KMS-11 (cell line): ENCODE measurements at regions not wholly inside any gene's neighbourhood (a gene's known extent, or its start where the extent isn't known, plus 50 kb on each side); places are given as distances from the start of the nearest gene placed in this dataset.

Experiments used
- H2AFZ ChIP-seq: fragments of 200-600 bp; sonication (generic); 2 replicates; pipeline ENCODE4 v1.6.1; 2016; ENCODE audit warnings: antibody characterized with exemption, mixed run types, low read depth
- H3K27ac ChIP-seq: fragments of 200-600 bp; sonication (generic); 2 replicates; pipeline ENCODE4 v1.6.1; 2016; ENCODE audit warnings: mild to moderate bottlenecking, mixed run types
- H3K27me3 ChIP-seq: fragments of 200-600 bp; sonication (generic); 2 replicates; pipeline ENCODE4 v1.6.1; 2017; ENCODE audit warnings: mild to moderate bottlenecking, low read depth, mixed run types, moderate library complexity; ENCODE audit not compliant: insufficient read depth
- H3K36me3 ChIP-seq: fragments of 200-600 bp; sonication (generic); 2 replicates; pipeline ENCODE4 v1.6.1; 2017; ENCODE audit warnings: mild to moderate bottlenecking, mixed run types; ENCODE audit not compliant: insufficient read depth
- H3K4me1 ChIP-seq: fragments of 200-600 bp; sonication (generic); 2 replicates; pipeline ENCODE4 v1.6.1; 2016; ENCODE audit warnings: mild to moderate bottlenecking, low read depth, mixed run types; ENCODE audit not compliant: poor library complexity, severe bottlenecking
- H3K4me2 ChIP-seq: fragments of 200-600 bp; sonication (generic); 2 replicates; pipeline ENCODE4 v1.7.0; 2016; ENCODE audit warnings: mild to moderate bottlenecking, mixed run types
- H3K4me3 ChIP-seq: fragments of 200-600 bp; sonication (generic); IDR thresholded peaks from 2 replicates; pipeline ENCODE4 v1.6.1; 2017; ENCODE audit warnings: low read depth, low read length, mixed read lengths; ENCODE audit not compliant: insufficient read depth
- H3K79me2 ChIP-seq: fragments of 200-600 bp; sonication (generic); 2 replicates; pipeline ENCODE4 v1.6.1; 2016; ENCODE audit warnings: low read depth, mixed run types; ENCODE audit not compliant: insufficient read depth
- H3K9ac ChIP-seq: fragments of 200-600 bp; sonication (generic); 2 replicates; pipeline ENCODE4 v1.6.1; 2016; ENCODE audit warnings: mild to moderate bottlenecking, mixed run types
- H4K20me1 ChIP-seq: fragments of 200-600 bp; sonication (generic); 2 replicates; pipeline ENCODE4 v1.6.1; 2016; ENCODE audit warnings: mild to moderate bottlenecking, mixed run types; ENCODE audit not compliant: insufficient read depth
- TF ChIP-seq, protein P1 (sequence below): fragments of 200-600 bp; sonication (generic); conservative IDR thresholded peaks from 2 replicates; pipeline ENCODE4 v1.6.1; 2017; ENCODE audit warnings: low read depth, mild to moderate bottlenecking, antibody characterized with exemption, low read length, moderate library complexity, mixed read lengths

DNA sequence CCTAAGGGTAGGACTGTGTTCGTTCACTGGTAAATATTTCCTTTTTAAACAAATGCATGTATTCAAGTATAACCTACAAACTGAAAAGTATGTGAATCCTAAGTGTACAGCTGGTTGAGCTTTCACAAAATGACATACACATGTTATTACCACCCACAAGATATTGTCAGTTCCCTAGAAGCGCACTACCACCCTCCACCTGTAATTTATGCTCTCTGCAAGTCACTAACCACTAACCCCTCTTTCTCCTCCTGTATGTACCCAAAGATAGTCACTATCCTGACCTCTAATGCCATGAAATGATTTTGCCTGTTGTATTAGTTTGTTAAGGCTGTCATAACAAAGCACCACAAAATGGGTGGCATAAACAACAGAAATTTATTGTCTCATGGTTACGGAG, 82.8 kb upstream of the CHODL start:
- peaks cover 7% of the 10 kb centered on the region for H3K4me1 ChIP-seq
- no peak overlapping the region for H2AFZ ChIP-seq
- no peak overlapping the region for H3K4me2 ChIP-seq
- H3K27ac ChIP-seq, result no peak overlapping the region
- no peak overlapping the region for H3K4me3 ChIP-seq
- no peaks in the 10 kb centered on the region for H3K36me3 ChIP-seq
- no peaks in the 10 kb centered on the region for H3K27me3 ChIP-seq
- TF ChIP-seq, protein P1, sequence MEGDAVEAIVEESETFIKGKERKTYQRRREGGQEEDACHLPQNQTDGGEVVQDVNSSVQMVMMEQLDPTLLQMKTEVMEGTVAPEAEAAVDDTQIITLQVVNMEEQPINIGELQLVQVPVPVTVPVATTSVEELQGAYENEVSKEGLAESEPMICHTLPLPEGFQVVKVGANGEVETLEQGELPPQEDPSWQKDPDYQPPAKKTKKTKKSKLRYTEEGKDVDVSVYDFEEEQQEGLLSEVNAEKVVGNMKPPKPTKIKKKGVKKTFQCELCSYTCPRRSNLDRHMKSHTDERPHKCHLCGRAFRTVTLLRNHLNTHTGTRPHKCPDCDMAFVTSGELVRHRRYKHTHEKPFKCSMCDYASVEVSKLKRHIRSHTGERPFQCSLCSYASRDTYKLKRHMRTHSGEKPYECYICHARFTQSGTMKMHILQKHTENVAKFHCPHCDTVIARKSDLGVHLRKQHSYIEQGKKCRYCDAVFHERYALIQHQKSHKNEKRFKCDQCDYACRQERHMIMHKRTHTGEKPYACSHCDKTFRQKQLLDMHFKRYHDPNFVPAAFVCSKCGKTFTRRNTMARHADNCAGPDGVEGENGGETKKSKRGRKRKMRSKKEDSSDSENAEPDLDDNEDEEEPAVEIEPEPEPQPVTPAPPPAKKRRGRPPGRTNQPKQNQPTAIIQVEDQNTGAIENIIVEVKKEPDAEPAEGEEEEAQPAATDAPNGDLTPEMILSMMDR, result no peak
- no peaks in the 10 kb centered on the region for H3K79me2 ChIP-seq
- no peak overlapping the region for H3K9ac ChIP-seq
- H4K20me1 ChIP-seq, result no peaks in the 10 kb centered on the region

DNA sequence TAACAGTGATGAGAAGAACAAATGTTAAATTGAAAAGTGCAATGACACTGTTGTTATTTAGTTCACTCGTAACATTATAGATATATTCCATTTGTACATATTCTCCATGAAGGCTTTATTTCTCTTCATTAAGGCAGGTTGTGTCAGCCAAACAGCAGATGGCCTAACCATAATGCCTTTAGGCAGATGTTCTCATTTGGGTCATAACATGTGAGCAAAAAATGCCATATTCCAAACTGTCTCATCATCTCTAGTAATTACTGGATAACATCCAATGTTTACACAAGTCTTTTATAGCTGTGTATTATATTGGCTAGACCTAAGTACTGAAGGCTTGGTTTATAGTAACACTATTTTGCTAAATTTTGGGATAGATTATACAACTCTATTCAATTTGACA, 87.2 kb upstream of the CHODL start:
- Histone ChIP-seq H3K36me3 (no peaks in the 10 kb centered on the region), H3K27ac (no peak overlapping the region), H3K79me2 (no peaks in the 10 kb centered on the region), H3K9ac (no peak overlapping the region), H2AFZ (no peak overlapping the region), H4K20me1 (no peaks in the 10 kb centered on the region), H3K4me3 (no peak overlapping the region), H3K27me3 (no peaks in the 10 kb centered on the region), H3K4me1 (peaks cover 51% of the 10 kb centered on the region), H3K4me2 (no peak overlapping the region)
- TF ChIP-seq, protein P1, result no peak

DNA sequence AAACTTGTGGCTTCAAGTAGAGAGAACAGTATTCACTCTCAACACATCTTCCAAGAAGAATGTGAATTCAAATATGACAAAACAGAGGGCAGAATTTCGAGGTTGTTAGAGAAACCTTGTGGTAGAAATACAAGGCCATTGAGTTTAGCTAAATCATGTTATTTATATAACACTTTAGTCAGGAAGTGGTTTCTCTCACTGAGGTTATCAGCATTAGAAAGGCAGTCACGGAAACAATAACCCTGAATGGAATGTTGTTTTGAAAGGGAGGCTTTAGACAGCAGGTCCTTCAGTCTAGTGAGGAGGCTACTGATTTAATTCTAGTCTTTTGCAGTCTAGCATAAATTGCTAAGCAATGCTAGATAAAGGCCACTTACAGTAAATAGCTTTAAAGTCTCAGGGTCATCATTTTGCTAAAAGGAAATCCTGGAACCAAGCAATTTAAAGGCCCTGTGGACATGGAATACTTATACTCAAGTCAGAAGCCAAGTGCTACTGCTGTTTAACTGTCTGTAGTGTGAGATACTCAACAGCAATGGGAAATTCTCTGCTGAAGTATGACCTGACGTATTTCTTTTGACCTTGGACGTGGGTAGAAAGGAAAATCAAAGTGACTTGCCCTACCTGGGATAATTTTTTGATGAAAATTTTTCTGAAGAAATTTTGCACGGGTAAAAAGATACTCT, 89.0 kb upstream of the CHODL start:
- Histone ChIP-seq H3K9ac (peak overlapping the region; percentile 15; the same call in 1 of the 2 replicates), H3K4me3 (no peak overlapping the region), H3K4me1 (peaks cover 64% of the 10 kb centered on the region), H2AFZ (peak overlapping the region; percentile 66), H3K36me3 (no peaks in the 10 kb centered on the region), H3K4me2 (peak overlapping the region; percentile 80), H3K27ac (peak overlapping the region; percentile 76), H3K79me2 (no peaks in the 10 kb centered on the region), H3K27me3 (no peaks in the 10 kb centered on the region), H4K20me1 (no peaks in the 10 kb centered on the region)
- TF ChIP-seq, protein P1, result no peak

DNA sequence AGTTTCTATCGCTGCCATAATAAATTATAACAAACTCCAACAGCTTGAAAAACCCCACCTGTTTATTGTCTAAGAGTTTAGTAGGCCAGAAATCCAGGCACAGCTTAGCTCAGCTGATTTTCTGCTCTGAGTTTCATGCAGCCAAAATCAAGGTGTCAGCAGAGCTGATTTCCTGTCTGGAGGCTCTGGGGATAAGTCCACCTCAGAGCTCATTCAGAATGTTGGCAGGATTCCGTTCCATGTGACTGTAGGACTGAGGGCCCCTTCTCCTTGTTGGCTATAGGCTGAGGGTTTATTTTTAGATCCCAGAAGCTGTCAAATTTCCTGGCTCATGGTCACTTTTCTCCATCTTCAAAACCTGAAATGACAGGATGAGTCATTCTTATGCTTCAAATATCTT, 91.6 kb upstream of the CHODL start:
- peaks cover 64% of the 10 kb centered on the region for H3K4me1 ChIP-seq
- peak overlapping the region; percentile 80 for H3K4me2 ChIP-seq
- H2AFZ ChIP-seq, result peak overlapping the region; percentile 82

More for the DNA sequence above, 91.6 kb upstream of the CHODL start:
- Histone ChIP-seq H3K36me3 (no peaks in the 10 kb centered on the region), H3K27ac (peak overlapping the region; percentile 56), H3K27me3 (no peaks in the 10 kb centered on the region), H3K79me2 (no peaks in the 10 kb centered on the region), H3K9ac (peak overlapping the region; percentile 25; the same call in 1 of the 2 replicates), H4K20me1 (no peaks in the 10 kb centered on the region), H3K4me3 (no peak overlapping the region)
- TF ChIP-seq, protein P1, result no peak
